NCI-H345 treated with DMSO at 0.1 percent for 48 hours (cell line): ENCODE measurements at regions not wholly inside any gene's neighbourhood (a gene's known extent, or its start where the extent isn't known, plus 50 kb on each side); places are given as distances from the start of the nearest gene placed in this dataset.

Experiments used
- DNase-seq: peaks from one replicate; lab custom pipeline; 2025; ENCODE audit not compliant: unreplicated experiment; lab: John Stamatoyannopoulos, UW

GRCh38 chr1:62981434-62981833 lies 197.5 kb downstream of the ATG4C start:
- no peak for DNase-seq

- no peak for DNase-seq
Measured at GRCh38 chr1:62988867-62989266, 204.9 kb downstream of the ATG4C start.

- DNase-seq: no peak
Measured at GRCh38 chr1:62989497-62989896, 205.6 kb downstream of the ATG4C start.

GRCh38 chr1:62991152-62991551 lies 207.2 kb downstream of the ATG4C start:
- peak; percentile 42 for DNase-seq

GRCh38 chr1:62993844-62994243 lies 209.9 kb downstream of the ATG4C start:
- DNase-seq: no peak

- DNase-seq: no peak
Measured at GRCh38 chr1:62995173-62995572, 211.2 kb downstream of the ATG4C start.

- no peak for DNase-seq
Measured at GRCh38 chr1:62997884-62998283, 214.0 kb downstream of the ATG4C start.

GRCh38 chr1:62998845-62999649 lies 215.1 kb downstream of the ATG4C start:
- DNase-seq: no peak

GRCh38 chr1:63000508-63000907 lies 216.6 kb downstream of the ATG4C start:
- DNase-seq: no peak

- no peak for DNase-seq
Measured at GRCh38 chr1:63004868-63005267, 220.9 kb downstream of the ATG4C start.

- no peak for DNase-seq
Measured at GRCh38 chr1:63005812-63006211, 221.9 kb downstream of the ATG4C start.

GRCh38 chr1:63009421-63009820 lies 225.5 kb downstream of the ATG4C start:
- no peak for DNase-seq

- DNase-seq: peak; percentile 86
Measured at GRCh38 chr1:63010913-63011660, 227.2 kb downstream of the ATG4C start.

- DNase-seq: no peak
Measured at GRCh38 chr1:63012339-63012738, 228.4 kb downstream of the ATG4C start.

- DNase-seq: no peak
Measured at GRCh38 chr1:63014267-63014666, 230.3 kb downstream of the ATG4C start.

- DNase-seq: no peak
Measured at GRCh38 chr1:63022319-63022718, 238.4 kb downstream of the ATG4C start.

GRCh38 chr1:63023171-63023570 lies 239.2 kb downstream of the ATG4C start:
- DNase-seq: no peak

GRCh38 chr1:63023637-63024036 lies 239.7 kb downstream of the ATG4C start:
- no peak for DNase-seq

- no peak for DNase-seq
Measured at GRCh38 chr1:63024132-63024531, 240.2 kb downstream of the ATG4C start.

GRCh38 chr1:63027176-63027575 lies 243.2 kb downstream of the ATG4C start:
- DNase-seq: no peak

- no peak for DNase-seq
Measured at GRCh38 chr1:63032171-63032570, 248.2 kb downstream of the ATG4C start.

GRCh38 chr1:63033211-63033610 lies 249.3 kb downstream of the ATG4C start:
- no peak for DNase-seq
